ENCODE measurements at regions not wholly inside any gene's neighbourhood (a gene's known extent, or its start where the extent isn't known, plus 50 kb on each side); places are given as distances from the start of the nearest gene placed in this dataset.

DNA sequence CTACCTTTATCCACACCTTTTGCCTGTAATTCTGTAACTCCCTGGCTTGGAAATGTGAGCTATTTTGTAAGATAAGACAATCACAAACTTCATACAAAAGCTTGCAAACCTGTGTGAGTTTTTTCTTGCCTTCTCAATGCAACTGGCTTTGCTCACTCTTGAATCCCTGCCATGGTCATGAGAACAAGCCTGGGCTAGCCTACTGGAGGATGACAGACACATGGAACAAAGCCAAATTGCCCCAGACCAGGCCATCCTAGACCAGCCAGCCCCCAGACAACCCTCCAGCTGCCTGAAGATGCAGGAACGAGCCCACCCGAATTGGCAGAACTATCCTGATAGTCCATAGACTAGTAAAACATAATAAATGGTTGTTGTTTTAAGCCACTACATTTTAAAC, 466.6 kb upstream of the ERCC4 start:
- intact Hi-C loops (cut with micrococcal nuclease; ENCODE audit: unreplicated experiment) = loop anchor here (10.0 kb wide), 2 partner anchors 119 to 239 kb away; no protein-coding TSS in a partner anchor
- H3K4me3 ChIP-seq (ENCODE audit: low read depth, low read length, poor library complexity, severe bottlenecking) = no peak overlapping the region
- no TSS peak for BruUV-seq (replicated peaks)
- no peaks in the 10 kb centered on the region for H3K79me2 ChIP-seq (ENCODE audit: insufficient read depth, low read depth, low read length)
- no peak overlapping the region for H3K4me2 ChIP-seq (ENCODE audit: low read length)
- H2AFZ ChIP-seq (ENCODE audit: low read length) = peak overlapping the region; percentile 25; the same call in 1 of the 2 replicates
- H3K27ac ChIP-seq (ENCODE audit: low read depth, low read length, poor library complexity, severe bottlenecking) = no peak overlapping the region
- no peak for TF ChIP-seq EZH2phosphoT487 (IDR thresholded peaks at IDR 0.05; ENCODE audit: borderline replicate concordance, low read depth, low read length)
- TF ChIP-seq, protein P1, sequence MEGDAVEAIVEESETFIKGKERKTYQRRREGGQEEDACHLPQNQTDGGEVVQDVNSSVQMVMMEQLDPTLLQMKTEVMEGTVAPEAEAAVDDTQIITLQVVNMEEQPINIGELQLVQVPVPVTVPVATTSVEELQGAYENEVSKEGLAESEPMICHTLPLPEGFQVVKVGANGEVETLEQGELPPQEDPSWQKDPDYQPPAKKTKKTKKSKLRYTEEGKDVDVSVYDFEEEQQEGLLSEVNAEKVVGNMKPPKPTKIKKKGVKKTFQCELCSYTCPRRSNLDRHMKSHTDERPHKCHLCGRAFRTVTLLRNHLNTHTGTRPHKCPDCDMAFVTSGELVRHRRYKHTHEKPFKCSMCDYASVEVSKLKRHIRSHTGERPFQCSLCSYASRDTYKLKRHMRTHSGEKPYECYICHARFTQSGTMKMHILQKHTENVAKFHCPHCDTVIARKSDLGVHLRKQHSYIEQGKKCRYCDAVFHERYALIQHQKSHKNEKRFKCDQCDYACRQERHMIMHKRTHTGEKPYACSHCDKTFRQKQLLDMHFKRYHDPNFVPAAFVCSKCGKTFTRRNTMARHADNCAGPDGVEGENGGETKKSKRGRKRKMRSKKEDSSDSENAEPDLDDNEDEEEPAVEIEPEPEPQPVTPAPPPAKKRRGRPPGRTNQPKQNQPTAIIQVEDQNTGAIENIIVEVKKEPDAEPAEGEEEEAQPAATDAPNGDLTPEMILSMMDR (conservative IDR thresholded peaks at IDR 0.05; ENCODE audit: low read length) = no peak
- H3K9me2 ChIP-seq (ENCODE audit: insufficient read depth, low read length) = no peaks in the 10 kb centered on the region
- H3K36me3 ChIP-seq (ENCODE audit: insufficient read depth, low read length) = no peaks in the 10 kb centered on the region
- ChIA-PET CTCF (ENCODE audit: unreplicated experiment) (interaction anchor here (0.8 kb wide), 1 partner anchor 15 kb away, joined by 3 read pairs; no protein-coding TSS in a partner anchor), POLR2A (interaction anchor here (0.6 kb wide), 1 partner anchor 644 kb away, joined by 3 read pairs; no protein-coding TSS in a partner anchor)
- H3K4me1 ChIP-seq (ENCODE audit: insufficient read depth, low read length, poor library complexity, severe bottlenecking) = peaks cover 14% of the 10 kb centered on the region
- no peak for DNase-seq (ENCODE audit: low spot score)
- no peaks in the 10 kb centered on the region for H3K9me3 ChIP-seq (ENCODE audit: low read length)
- H4K20me1 ChIP-seq (ENCODE audit: insufficient read depth, low read length) = no peaks in the 10 kb centered on the region

DNA sequence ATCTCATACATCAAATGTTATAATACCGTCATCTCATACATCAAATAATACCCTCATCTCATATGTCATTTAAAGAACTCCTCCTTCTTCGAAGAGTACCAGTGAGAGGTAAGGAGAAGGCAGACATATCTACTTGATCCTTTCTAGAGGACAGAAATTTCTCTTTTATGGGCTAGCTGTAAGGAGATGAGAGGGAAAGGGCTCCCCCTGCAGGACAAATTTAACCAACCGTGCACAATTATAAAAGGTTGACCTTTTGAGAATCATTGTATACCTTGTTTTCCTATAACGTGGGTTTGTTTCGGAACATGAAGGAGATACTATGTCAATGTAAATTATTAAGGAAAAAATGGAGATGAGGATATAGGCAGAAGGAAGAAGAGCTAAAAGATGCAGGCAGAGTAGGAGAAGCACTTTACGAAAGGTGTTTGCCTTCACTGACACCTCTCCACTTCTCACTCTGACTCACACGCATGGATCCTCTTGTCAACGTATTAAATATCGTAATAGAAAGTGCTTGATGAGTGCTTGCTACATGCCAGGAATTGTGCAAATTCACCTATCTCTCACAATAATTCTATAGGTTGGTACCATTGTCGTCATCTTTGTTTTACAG, 465.9 kb upstream of the ERCC4 start:
- Histone ChIP-seq H4K20me1 (ENCODE audit: insufficient read depth, low read length) (no peaks in the 10 kb centered on the region), H3K27ac (ENCODE audit: low read depth, low read length, poor library complexity, severe bottlenecking) (no peak overlapping the region), H2AFZ (ENCODE audit: low read length) (peak overlapping the region; percentile 25; the same call in 1 of the 2 replicates), H3K4me2 (ENCODE audit: low read length) (no peak overlapping the region), H3K79me2 (ENCODE audit: insufficient read depth, low read depth, low read length) (no peaks in the 10 kb centered on the region), H3K9me3 (ENCODE audit: low read length) (no peaks in the 10 kb centered on the region), H3K4me3 (ENCODE audit: low read depth, low read length, poor library complexity, severe bottlenecking) (no peak overlapping the region), H3K9me2 (ENCODE audit: insufficient read depth, low read length) (no peaks in the 10 kb centered on the region), H3K4me1 (ENCODE audit: insufficient read depth, low read length, poor library complexity, severe bottlenecking) (peaks cover 14% of the 10 kb centered on the region), H3K36me3 (ENCODE audit: insufficient read depth, low read length) (no peaks in the 10 kb centered on the region)
- intact Hi-C loops (cut with micrococcal nuclease; ENCODE audit: unreplicated experiment) = loop anchor here (2.0 to 10.0 kb wide), 3 partner anchors 63 to 239 kb away; no protein-coding TSS in a partner anchor
- TF ChIP-seq, protein P1 (conservative IDR thresholded peaks at IDR 0.05; ENCODE audit: low read length) = peak; percentile 96
- TF ChIP-seq EZH2phosphoT487 (IDR thresholded peaks at IDR 0.05; ENCODE audit: borderline replicate concordance, low read depth, low read length) = no peak
- ChIA-PET POLR2A (no interaction called here), CTCF (ENCODE audit: unreplicated experiment) (interaction anchor here (0.8 to 1.0 kb wide), 2 partner anchors 16 to 482 kb away, joined by 3 read pairs; no protein-coding TSS in a partner anchor)
- DNase-seq (ENCODE audit: low spot score) = peak; percentile 72
- no TSS peak for BruUV-seq (replicated peaks)

DNA sequence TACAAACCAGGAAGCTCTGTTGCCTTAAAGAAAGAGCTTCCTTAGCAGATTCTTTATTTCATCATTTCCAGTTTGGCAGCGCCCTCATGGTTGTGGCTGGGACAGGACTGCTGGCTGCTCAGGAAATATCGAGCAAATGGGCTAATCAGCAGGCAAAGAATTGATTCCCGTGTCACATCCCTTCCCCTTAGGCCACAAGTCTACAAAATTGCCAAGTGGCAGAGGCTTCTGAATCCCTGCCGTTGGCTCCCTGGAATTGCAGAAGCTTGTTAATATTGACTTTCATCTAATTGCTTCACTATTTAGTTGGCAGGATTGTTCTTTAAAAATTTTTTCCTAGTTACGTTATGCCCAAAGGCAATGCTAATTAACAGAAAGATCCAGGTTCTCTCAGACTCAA, 456.3 kb upstream of the ERCC4 start:
- Histone ChIP-seq H3K27ac (ENCODE audit: low read depth, low read length, poor library complexity, severe bottlenecking) (no peak overlapping the region), H3K36me3 (ENCODE audit: insufficient read depth, low read length) (no peaks in the 10 kb centered on the region), H3K4me3 (ENCODE audit: low read depth, low read length, poor library complexity, severe bottlenecking) (no peak overlapping the region), H3K9me2 (ENCODE audit: insufficient read depth, low read length) (no peaks in the 10 kb centered on the region), H4K20me1 (ENCODE audit: insufficient read depth, low read length) (no peaks in the 10 kb centered on the region), H3K79me2 (ENCODE audit: insufficient read depth, low read depth, low read length) (no peaks in the 10 kb centered on the region), H2AFZ (ENCODE audit: low read length) (no peak overlapping the region), H3K9me3 (ENCODE audit: low read length) (no peaks in the 10 kb centered on the region), H3K4me1 (ENCODE audit: insufficient read depth, low read length, poor library complexity, severe bottlenecking) (no peaks in the 10 kb centered on the region), H3K4me2 (ENCODE audit: low read length) (no peak overlapping the region)
- intact Hi-C loops (cut with micrococcal nuclease; ENCODE audit: unreplicated experiment) = no loop called here
- DNase-seq (ENCODE audit: low spot score) = no peak
- no peak for TF ChIP-seq EZH2phosphoT487 (IDR thresholded peaks at IDR 0.05; ENCODE audit: borderline replicate concordance, low read depth, low read length)
- TF ChIP-seq, protein P1 (conservative IDR thresholded peaks at IDR 0.05; ENCODE audit: low read length) = no peak
- ChIA-PET POLR2A (interaction anchor here (0.6 to 1.5 kb wide), 5 partner anchors 11 to 875 kb away, joined by 3 to 4 read pairs (median 3); no protein-coding TSS in a partner anchor), CTCF (ENCODE audit: unreplicated experiment) (no interaction called here)
- no TSS peak for BruUV-seq (replicated peaks)

Data from OCI-LY7 (cell line).